ENCODE measurements at regions not wholly inside any gene's neighbourhood (a gene's known extent, or its start where the extent isn't known, plus 50 kb on each side); places are given as distances from the start of the nearest gene placed in this dataset.
"Not testable (repeated sequence)": the region's sequence is repeated elsewhere in the genome, so short reads cannot be mapped to it uniquely, and the experiment has no call there.

GRCh38 chr10:131823601-131824099 is 77.2 kb upstream of the PPP2R2D start:
- not testable (repeated sequence) for FAIRE-seq

DNA sequence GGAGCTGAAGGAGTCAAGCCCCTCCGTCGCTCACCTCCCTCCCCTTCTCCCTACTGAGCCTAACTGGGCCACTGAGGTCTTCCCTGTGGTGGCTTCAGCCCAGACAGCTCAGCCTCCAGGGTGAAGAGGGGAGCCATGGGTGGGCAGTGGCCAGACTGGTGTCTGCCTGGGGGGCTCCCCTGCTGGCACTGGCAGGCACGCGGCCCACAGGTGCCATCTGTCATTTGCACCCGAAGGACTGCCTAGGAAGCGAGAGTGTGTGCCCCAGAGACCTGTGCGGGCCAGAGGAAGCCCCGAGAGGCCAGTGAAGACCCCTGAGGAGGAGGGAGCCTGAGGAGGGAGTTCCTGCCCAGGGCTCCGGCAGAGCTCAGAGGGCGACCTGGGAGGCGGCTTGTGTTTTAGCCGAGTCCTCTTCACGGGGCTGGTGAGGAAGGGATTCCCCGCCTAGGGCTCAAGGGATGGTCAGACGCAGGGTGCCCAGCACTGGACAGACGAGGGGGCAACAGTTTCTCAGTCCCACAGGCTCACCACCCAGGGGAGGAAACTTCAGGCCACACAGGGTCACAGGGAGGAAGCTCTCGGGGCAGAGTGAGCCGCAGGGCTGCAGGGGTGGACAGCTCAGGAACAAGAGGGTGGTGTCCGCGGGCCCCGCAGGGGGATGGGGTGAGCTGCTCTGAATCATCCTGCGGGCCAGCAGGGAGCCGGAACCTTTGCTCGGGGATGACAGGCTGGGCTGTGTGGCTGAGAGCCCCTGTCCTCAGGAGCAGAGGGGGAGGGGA is 76.2 kb upstream of the PPP2R2D start:
- no peak for FAIRE-seq

- FAIRE-seq: no peak
Measured at GRCh38 chr10:131825150-131825848, 75.5 kb upstream of the PPP2R2D start.

DNA sequence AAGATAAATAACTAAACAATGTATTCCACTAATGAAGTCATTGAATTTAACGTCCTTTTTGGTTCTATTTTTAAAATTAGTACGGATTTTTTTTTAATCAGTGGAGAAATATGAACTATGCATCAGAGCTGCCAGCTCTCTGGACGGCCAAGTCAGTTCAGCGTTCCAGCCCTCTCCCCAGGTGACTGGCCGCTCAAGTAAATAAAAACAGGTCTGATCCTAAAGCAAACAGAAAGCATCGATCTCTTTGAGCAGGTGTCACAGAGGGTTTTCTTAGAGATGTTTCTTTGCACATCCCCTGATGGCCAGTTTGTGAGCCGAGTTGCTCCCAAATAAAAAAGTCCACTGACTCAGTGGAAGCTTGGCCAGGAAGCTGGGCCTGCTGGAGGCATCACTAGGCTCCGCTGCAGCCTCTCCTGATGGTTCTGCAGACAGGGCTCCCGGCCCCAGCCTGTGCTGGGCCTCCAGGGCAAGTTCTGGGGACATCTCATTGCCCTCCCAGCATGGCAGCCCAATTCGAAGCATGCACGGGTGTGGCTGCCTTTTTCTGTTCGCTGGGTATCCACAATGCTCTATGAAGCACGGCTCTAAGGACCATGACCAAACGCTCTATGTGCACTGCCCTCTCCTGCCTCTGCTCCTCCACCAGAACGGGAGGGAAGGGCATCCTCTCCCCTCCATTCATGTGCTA is 74.7 kb upstream of the PPP2R2D start:
- FAIRE-seq: no peak

GRCh38 chr10:131829156-131829930 is 71.5 kb upstream of the PPP2R2D start:
- FAIRE-seq: no peak

GRCh38 chr10:131830446-131831130 is 70.2 kb upstream of the PPP2R2D start:
- no peak for FAIRE-seq

GRCh38 chr10:131831561-131831960 is 69.2 kb upstream of the PPP2R2D start:
- FAIRE-seq: no peak

DNA sequence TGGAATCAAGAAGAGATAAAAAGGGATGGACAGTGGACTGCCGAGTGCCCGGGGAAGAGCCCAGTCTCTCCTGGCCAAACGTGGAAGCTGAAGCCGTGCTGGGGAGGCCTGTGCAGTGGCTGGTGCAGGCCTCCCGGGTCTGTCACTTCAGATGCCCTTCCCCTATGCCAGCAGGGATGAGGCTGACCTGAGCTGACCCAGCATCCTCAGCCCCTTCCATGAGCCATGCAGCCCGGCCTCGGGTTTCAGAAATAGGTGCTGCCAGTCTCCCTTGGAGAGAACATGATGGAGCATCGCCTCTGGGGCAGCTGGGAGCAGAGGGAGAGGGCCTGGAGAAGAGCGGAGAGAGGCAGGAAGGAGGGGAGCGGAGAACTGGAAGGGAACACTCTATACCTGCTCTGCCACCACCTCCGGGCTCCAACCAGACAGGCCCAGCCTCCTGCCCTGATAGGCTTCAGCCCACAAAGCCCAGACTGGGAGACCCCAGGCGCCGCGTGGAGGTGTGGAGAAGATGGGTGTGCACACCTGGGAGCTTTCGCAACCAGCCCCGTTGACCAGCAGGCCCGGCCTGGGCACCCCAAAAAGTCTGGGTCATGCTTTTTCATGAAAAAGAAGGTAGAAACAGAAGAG is 68.6 kb upstream of the PPP2R2D start:
- no peak for FAIRE-seq

DNA sequence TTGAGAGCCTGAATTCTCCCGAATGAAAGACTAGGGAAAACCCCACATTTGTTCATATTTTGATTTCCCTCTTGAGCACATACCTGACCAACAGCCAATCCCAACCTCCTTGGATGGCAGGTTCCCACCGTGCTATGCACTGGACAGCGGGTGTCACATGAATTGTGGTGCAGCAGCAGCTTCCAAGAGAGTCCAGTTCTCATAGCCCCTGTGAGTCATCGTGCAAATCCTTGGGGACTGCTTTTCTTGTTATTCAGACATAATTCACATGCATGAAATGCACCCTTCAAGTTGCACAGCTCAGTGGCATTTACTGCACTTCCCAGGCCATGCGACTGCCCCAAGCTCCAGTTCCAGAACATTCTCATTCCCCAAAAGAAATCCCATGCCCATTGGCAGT is 67.8 kb upstream of the PPP2R2D start:
- no peak for FAIRE-seq

DNA sequence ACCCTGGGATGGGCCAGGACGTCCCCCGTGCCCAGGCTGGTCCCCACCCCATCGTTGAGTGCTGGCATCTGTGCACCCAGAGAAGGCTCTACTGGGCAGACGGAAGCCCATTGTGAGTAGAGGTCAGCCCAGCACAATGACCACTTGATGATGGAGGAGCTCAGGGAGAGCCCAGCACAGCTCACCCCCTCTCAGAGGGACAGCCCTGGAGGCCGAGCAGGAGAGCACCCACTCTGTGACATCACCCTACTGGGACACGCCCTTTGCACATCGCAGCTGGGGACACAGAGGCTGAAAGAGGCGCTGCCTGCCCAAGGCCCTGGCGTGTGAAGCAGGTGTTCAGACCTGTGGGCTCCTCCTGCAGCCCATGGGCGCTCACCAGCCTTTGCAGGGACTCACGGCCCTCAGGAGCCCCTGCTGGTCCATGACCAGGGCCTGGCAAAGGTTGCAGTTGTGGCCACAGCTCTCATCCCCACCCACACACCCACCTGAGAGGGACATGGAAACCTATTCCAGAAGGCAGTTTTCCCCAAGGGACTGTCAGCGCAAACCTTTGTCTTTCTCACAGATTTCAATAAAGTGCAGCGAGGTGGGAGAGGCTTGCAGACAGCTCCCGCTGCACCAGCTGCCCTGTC is 67.2 kb upstream of the PPP2R2D start:
- no peak for FAIRE-seq

DNA sequence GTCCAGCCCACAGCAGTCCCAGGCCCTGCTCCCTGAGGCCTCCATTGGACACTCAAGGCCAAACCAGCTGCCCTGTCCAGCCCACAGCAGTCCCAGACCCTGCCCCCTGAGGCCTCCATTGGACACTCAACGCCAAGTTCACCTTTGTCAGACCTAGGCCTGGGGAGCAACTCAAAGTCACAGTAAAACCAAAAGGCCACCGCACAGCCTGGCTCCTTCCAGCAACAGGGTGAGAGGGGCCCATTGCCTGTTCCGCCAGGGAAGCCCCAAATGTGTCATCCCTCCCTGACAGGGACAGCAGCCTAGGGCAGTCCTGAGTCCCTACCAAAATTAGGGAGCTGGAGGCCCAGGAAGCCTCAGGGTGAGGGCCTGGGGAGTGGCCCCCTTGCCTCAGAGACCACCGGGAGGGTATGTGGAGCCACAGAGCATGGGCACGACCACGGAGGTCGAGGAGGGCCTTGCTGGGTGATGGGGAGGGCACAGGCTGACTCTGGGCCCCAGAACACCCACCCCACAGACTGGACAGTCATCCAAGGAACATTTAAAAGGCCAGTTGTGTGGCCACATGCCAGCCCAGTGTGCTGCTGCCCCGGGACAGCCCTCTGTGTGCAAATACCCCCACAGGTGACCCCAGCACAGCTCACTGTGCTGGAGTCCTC is 66.5 kb upstream of the PPP2R2D start:
- FAIRE-seq: no peak

GRCh38 chr10:131838966-131839742 is 61.7 kb upstream of the PPP2R2D start:
- FAIRE-seq: no peak

GRCh38 chr10:131839880-131840787 is 60.7 kb upstream of the PPP2R2D start:
- FAIRE-seq: peak; percentile 18

- no peak for FAIRE-seq
Measured at GRCh38 chr10:131840788-131841118, 60.1 kb upstream of the PPP2R2D start.

DNA sequence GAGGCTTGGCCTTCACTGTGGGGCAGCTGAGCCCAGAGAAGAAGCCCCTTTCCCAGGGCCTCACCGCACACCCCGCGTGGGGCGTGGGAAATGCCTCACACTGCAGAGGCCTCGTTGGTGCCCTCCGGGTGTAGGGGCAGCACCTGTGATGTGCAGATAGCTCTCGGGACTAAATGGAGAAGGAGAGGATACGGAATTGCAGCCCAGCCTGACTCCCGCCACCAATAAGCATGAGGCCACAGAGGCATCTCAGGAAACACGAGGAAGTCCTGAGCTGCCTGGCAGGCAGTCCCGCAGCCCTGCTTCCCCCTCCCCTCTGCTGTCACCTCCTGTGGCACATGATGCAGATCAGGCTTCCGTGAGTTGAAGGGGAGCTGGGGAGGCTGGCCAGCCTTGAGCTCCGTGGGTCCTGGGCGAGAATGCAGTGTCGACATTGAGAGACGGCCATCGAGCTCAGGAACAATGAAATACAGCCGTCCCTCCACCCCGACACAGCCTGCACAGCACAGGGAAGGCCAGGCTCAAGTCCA is 59.6 kb upstream of the PPP2R2D start:
- FAIRE-seq: no peak

DNA sequence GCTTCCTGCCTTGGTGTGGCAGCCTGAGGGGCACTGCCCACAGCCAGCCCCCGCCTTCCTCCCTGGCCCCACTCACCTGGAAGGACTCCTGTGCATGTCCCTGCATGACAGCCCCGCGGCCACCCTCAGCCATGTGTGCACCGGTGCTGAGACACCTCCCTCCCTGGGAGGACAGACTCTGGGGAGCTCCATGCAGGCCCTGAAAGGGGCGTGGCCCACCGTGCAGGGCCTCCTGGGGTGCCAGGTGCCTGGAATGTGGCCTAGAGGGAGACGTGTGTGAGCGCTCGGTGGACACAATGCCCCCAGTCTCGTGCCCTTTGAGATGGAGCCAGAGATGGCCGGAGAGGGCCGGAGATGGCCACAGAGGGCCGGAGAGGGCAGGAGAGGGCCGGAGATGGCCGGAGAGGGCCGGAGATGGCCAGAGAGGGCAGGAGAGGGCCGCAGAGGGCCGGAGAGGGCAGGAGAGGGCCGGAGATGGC is 59.1 kb upstream of the PPP2R2D start:
- FAIRE-seq: no peak

GRCh38 chr10:131842351-131843088 is 58.3 kb upstream of the PPP2R2D start:
- no peak for FAIRE-seq

All from colon (tissue), 2 donors.